Common myeloid progenitor, CD34-positive (primary cell): ENCODE measurements at regions not wholly inside any gene's neighbourhood (a gene's known extent, or its start where the extent isn't known, plus 50 kb on each side); places are given as distances from the start of the nearest gene placed in this dataset.

Experiments used
- CTCF ChIA-PET: fragments of 350-600 bp; sonication (Branson Sonifier 250); formaldehyde crosslinking; loops from one replicate; lab custom pipeline; 2021; ENCODE audit warnings: antibody characterized with exemption; lab: Charles Lee
- POLR2A ChIA-PET: fragments of 350-600 bp; sonication (Branson Sonifier 250); formaldehyde crosslinking; loops from one replicate; lab custom pipeline; 2021; ENCODE audit warnings: antibody characterized with exemption; lab: Charles Lee
- DNase-seq, 3 donors: peaks; one replicate each; pipeline versions ENCODE4 v3.0.0 to v3.0.0-alpha.2; 2013
- H3K27ac ChIP-seq, 2 experiments: 1 replicate in 1 of 2; 2 replicates in 1 of 2; pipeline ENCODE4 v1.7.0; 2013; ENCODE audit warnings: inconsistent platforms in 2 of 2, low read length in 2 of 2, mild to moderate bottlenecking in 2 of 2, low read depth in 1 of 2, moderate library complexity in 1 of 2; ENCODE audit not compliant: severe bottlenecking in 2 of 2, insufficient read depth in 1 of 2, poor library complexity in 1 of 2
- H3K27me3 ChIP-seq, 5 experiments: replicated peaks in 2 of 5; 1 replicate in 3 of 5; 2 replicates in 2 of 5; pipeline versions ENCODE4 v1.6.1 to v1.7.0; 2013; ENCODE audit warnings: low read length in 4 of 5, mild to moderate bottlenecking in 2 of 5, moderate library complexity in 2 of 5, inconsistent platforms in 1 of 5; ENCODE audit not compliant: insufficient read depth in 5 of 5, control insufficient read depth in 4 of 5
- H3K36me3 ChIP-seq, 4 experiments: 1 replicate in 2 of 4; 2 replicates in 2 of 4; pipeline versions ENCODE4 v1.6.1 to v1.7.0; 2013; ENCODE audit warnings: low read length in 3 of 4, control low read depth in 1 of 4, mild to moderate bottlenecking in 1 of 4; ENCODE audit not compliant: control insufficient read depth in 4 of 4, insufficient read depth in 4 of 4
- H3K4me1 ChIP-seq, 4 experiments: 1 replicate in 3 of 4; 2 replicates in 1 of 4; pipeline versions ENCODE4 v1.6.1 to v1.7.1; 2013; ENCODE audit warnings: low read length in 3 of 4, mild to moderate bottlenecking in 3 of 4, control low read depth in 1 of 4, inconsistent platforms in 1 of 4, moderate library complexity in 1 of 4; ENCODE audit not compliant: control insufficient read depth in 4 of 4, insufficient read depth in 4 of 4; ENCODE audit errors: control extremely low read depth in 1 of 4
- H3K4me3 ChIP-seq, 7 experiments: 1 replicate in 4 of 7; 2 replicates in 3 of 7; pipeline versions ENCODE4 v1.5.1 to v1.7.0; 2013; ENCODE audit warnings: mild to moderate bottlenecking in 7 of 7, low read length in 6 of 7, moderate library complexity in 6 of 7, inconsistent platforms in 2 of 7, low read depth in 2 of 7, control low read depth in 1 of 7; ENCODE audit not compliant: insufficient read depth in 4 of 7, control insufficient read depth in 1 of 7; ENCODE audit errors: extremely low read depth in 1 of 7
- H3K9me3 ChIP-seq, 5 experiments: 1 replicate in 4 of 5; 2 replicates in 1 of 5; pipeline versions ENCODE4 v1.6.1 to v1.7.1; 2013; ENCODE audit warnings: low read length in 4 of 5, mild to moderate bottlenecking in 2 of 5, inconsistent platforms in 1 of 5, low read depth in 1 of 5, moderate library complexity in 1 of 5; ENCODE audit not compliant: control insufficient read depth in 4 of 5, insufficient read depth in 2 of 5; ENCODE audit errors: control extremely low read depth in 1 of 5
- WGBS: methylation state at CpG from one replicate; pipeline ENCODE4 v1.1.5; 2013; ENCODE audit not compliant: insufficient coverage; 5-methylcytosine and 5-hydroxymethylcytosine counted together

DNA sequence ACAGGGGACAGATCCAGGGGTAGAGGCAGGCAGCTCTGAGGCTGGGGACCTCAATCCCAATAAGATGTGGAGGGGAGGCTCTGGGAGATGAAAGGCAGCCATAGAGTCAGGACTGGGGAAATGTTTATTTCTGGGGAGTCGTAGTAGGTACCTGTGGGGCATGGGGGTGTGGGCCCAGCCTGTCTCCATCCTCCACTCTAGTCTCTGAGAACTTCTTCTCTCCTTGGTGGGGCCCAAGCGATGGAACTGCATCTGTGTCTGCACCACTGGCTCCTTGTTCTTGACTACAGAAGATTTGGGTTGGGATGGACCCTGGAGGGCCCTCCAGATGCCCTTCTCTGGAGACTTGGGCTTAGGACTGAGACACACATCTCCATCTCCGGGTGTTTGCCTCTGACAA, 953.9 kb upstream of the ZNF722 start:
- DNase-seq = no peak
- H3K4me3 ChIP-seq = no peak overlapping the region
- no peaks in the 10 kb centered on the region for H3K27me3 ChIP-seq
- peaks cover 0 to 51% (median 22%) of the 10 kb centered on the region in 5 experiments for H3K9me3 ChIP-seq
- no peaks in the 10 kb centered on the region for H3K36me3 ChIP-seq
- 62% methylated on average over 1 of the region's 3 CpGs for WGBS
- ChIA-PET CTCF (no interaction called here), POLR2A (no interaction called here)
- no peak overlapping the region for H3K27ac ChIP-seq
- H3K4me1 ChIP-seq = no peaks in the 10 kb centered on the region

GRCh38 chr7:63045575-63045974, 953.1 kb upstream of the ZNF722 start:
- DNase-seq = no peak
- Histone ChIP-seq H3K27me3 (no peaks in the 10 kb centered on the region), H3K36me3 (no peaks in the 10 kb centered on the region), H3K27ac (no peak overlapping the region), H3K9me3 (peaks cover 0 to 52% (median 22%) of the 10 kb centered on the region in 5 experiments), H3K4me1 (no peaks in the 10 kb centered on the region), H3K4me3 (no peak overlapping the region)
- 35% methylated on average over 1 of the region's 2 CpGs for WGBS
- POLR2A ChIA-PET = no interaction called here
- CTCF ChIA-PET = no interaction called here

DNA sequence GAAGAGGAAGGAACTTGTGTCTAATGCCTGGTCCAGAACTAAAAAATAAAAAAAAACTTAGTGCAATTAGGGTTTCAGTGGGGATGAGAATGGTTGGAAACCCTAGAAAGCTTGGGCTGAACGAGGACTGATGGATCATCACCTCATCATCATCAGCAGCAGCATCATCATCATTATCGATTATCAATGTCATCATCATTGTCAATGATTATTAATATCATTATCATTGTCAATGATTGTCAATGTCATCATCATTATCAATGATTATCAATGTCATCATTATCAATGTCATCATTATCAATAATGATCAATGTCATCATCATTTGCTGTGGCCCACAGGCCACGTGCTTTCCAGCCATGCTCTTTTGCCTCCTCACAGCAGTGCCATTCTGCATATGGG, 952.0 kb upstream of the ZNF722 start:
- Histone ChIP-seq H3K36me3 (no peaks in the 10 kb centered on the region), H3K9me3 (peaks cover 0 to 43% (median 20%) of the 10 kb centered on the region in 5 experiments), H3K4me1 (no peaks in the 10 kb centered on the region), H3K27me3 (no peaks in the 10 kb centered on the region), H3K27ac (no peak overlapping the region), H3K4me3 (no peak overlapping the region)
- no peak for DNase-seq
- CTCF ChIA-PET = interaction anchor here (0.7 kb wide), 1 partner anchor 18 kb away, joined by 3 read pairs; no protein-coding TSS in a partner anchor
- POLR2A ChIA-PET = no interaction called here
- 57% methylated on average over 1 of the region's 3 CpGs for WGBS

GRCh38 chr7:63047061-63047460, 951.6 kb upstream of the ZNF722 start:
- H3K27ac ChIP-seq = no peak overlapping the region
- no peaks in the 10 kb centered on the region for H3K36me3 ChIP-seq
- H3K27me3 ChIP-seq = no peaks in the 10 kb centered on the region
- H3K9me3 ChIP-seq = peaks cover 0 to 39% (median 18%) of the 10 kb centered on the region in 5 experiments
- DNase-seq = no peak
- no peaks in the 10 kb centered on the region for H3K4me1 ChIP-seq
- POLR2A ChIA-PET = no interaction called here
- CTCF ChIA-PET = no interaction called here
- no peak overlapping the region for H3K4me3 ChIP-seq
- 67% methylated on average over 1 of the region's 4 CpGs for WGBS

GRCh38 chr7:63047546-63047945, 951.1 kb upstream of the ZNF722 start:
- ChIA-PET POLR2A (no interaction called here), CTCF (no interaction called here)
- WGBS = 69% methylated on average over 3 of the region's 3 CpGs
- no peak for DNase-seq
- Histone ChIP-seq H3K4me3 (no peak overlapping the region), H3K4me1 (no peaks in the 10 kb centered on the region), H3K9me3 (peaks cover 0 to 35% (median 17%) of the 10 kb centered on the region in 5 experiments), H3K27ac (no peak overlapping the region), H3K36me3 (no peaks in the 10 kb centered on the region), H3K27me3 (no peaks in the 10 kb centered on the region)

- no peak for DNase-seq
- Histone ChIP-seq H3K4me1 (no peaks in the 10 kb centered on the region), H3K9me3 (peaks cover 0 to 28% (median 12%) of the 10 kb centered on the region in 5 experiments), H3K4me3 (no peak overlapping the region), H3K27ac (no peak overlapping the region), H3K36me3 (no peaks in the 10 kb centered on the region), H3K27me3 (no peaks in the 10 kb centered on the region)
- WGBS = 52% methylated on average over 42 of the region's 45 CpGs
- CTCF ChIA-PET = no interaction called here
- POLR2A ChIA-PET = no interaction called here
Observed at GRCh38 chr7:63054191-63054661, 944.4 kb upstream of the ZNF722 start.

DNA sequence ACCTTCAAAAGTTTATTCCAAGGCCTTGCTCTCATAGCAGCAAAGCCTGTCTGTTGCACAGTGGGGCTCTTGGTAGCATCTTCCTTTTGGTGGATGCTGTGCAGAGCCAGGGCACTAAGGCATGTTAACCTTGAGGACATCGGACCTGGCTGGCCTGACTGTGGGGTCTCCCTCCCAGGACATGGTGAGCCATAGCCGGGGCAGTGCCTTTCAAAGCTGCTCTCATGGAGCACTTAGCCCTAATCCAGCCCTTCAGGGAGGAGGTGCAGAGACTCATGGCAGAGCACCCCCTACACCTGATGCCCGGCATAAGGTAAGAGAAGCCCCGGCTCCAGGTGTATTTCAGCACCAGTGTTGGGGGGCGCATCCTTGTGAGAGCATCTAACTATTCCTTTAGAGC, 941.4 kb upstream of the ZNF722 start:
- ChIA-PET CTCF (no interaction called here), POLR2A (no interaction called here)
- H3K4me3 ChIP-seq = no peak overlapping the region
- 100% methylated on average over 3 of the region's 5 CpGs for WGBS
- H3K36me3 ChIP-seq = no peaks in the 10 kb centered on the region
- no peaks in the 10 kb centered on the region for H3K4me1 ChIP-seq
- H3K9me3 ChIP-seq = peaks cover 0 to 27% (median 12%) of the 10 kb centered on the region in 5 experiments
- H3K27me3 ChIP-seq = no peaks in the 10 kb centered on the region
- H3K27ac ChIP-seq = no peak overlapping the region
- DNase-seq = no peak
